ENCODE measurements at regions not wholly inside any gene's neighbourhood (a gene's known extent, or its start where the extent isn't known, plus 50 kb on each side); places are given as distances from the start of the nearest gene placed in this dataset.

DNA sequence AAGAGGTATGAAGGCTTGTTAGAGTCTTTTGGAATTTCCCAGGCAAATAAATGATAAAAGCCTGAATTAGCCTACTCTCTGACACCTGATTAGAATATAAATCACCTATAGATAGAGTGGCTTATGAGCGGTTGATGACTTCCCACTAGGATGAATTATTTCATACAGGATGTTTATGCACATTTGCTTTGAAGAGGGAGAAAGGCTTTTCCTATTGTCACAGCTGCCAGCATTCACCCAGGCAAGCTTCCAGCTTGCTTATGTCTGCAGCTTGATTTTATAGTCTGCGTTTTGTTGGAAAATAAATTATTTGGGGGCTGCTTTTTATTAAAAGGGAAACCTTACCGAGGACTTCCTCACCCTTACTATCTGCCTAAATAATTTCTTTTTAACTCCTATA, 51.3 kb upstream of the EIF2S2 start:
- Mint-ChIP-seq H3K4me3 (no peak overlapping the region), H3K9me3 (no peaks in the 10 kb centered on the region), H3K27me3 (peaks cover 2% of the 10 kb centered on the region), H3K27ac (no peak overlapping the region), H3K4me1 (no peaks in the 10 kb centered on the region), H3K36me3 (no peaks in the 10 kb centered on the region)
- no peak for DNase-seq (ENCODE audit: low spot score in 2 of 2)
- no peak for ATAC-seq (ENCODE audit: low read depth)

DNA sequence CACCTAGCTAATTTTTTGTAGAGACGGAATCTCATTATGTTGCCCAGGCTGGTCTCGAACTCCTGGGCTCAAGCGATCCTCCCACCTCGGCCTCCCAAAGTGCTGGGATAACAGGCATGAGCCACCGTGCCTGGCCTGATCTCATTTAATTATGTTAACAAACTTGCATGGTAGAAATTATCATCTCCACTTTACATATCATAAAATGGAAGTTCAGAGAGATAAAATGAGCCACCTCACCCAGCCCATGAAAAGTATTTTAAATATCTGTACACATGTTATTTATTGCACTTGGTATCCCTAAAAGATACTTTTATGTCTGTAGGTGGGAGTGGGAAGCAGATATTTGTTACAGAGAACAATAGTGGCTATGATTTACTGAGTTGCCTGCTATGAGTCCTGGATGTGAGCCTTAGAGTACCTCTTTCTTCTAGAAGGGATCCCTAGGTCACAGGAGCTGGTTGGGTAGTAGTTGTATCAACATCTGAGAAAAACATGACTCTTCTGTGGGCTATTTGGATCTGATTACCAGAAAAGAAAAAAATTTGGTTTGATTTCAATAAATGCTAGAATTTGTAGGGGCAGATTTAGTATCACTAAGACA, 52.4 kb upstream of the EIF2S2 start:
- Mint-ChIP-seq H3K9me3 (no peaks in the 10 kb centered on the region), H3K4me1 (no peaks in the 10 kb centered on the region), H3K27ac (no peak overlapping the region), H3K36me3 (no peaks in the 10 kb centered on the region), H3K27me3 (peaks cover 2% of the 10 kb centered on the region), H3K4me3 (no peak overlapping the region)
- ATAC-seq (ENCODE audit: low read depth): no peak
- no peak for DNase-seq (ENCODE audit: low spot score in 2 of 2)

GRCh38 chr20:34165018-34165619, 53.1 kb upstream of the EIF2S2 start:
- ATAC-seq (ENCODE audit: low read depth) (no peak), DNase-seq (ENCODE audit: low spot score in 2 of 2) (no peak)
- Mint-ChIP-seq H3K36me3 (no peaks in the 10 kb centered on the region), H3K9me3 (no peaks in the 10 kb centered on the region), H3K4me1 (no peaks in the 10 kb centered on the region), H3K27me3 (peaks cover 2% of the 10 kb centered on the region), H3K27ac (no peak overlapping the region), H3K4me3 (no peak overlapping the region)

- H3K36me3 Mint-ChIP-seq: no peaks in the 10 kb centered on the region
- H3K9me3 Mint-ChIP-seq: no peaks in the 10 kb centered on the region
- no peaks in the 10 kb centered on the region for H3K4me1 Mint-ChIP-seq
- H3K27ac Mint-ChIP-seq: no peak overlapping the region
- DNase-seq (ENCODE audit: low spot score in 2 of 2) (no peak), ATAC-seq (ENCODE audit: low read depth) (no peak)
- H3K27me3 Mint-ChIP-seq: peaks cover 4% of the 10 kb centered on the region
- no peak overlapping the region for H3K4me3 Mint-ChIP-seq
These were observed 59.6 kb upstream of the EIF2S2 start for GRCh38 chr20:34171640-34172039.

DNA sequence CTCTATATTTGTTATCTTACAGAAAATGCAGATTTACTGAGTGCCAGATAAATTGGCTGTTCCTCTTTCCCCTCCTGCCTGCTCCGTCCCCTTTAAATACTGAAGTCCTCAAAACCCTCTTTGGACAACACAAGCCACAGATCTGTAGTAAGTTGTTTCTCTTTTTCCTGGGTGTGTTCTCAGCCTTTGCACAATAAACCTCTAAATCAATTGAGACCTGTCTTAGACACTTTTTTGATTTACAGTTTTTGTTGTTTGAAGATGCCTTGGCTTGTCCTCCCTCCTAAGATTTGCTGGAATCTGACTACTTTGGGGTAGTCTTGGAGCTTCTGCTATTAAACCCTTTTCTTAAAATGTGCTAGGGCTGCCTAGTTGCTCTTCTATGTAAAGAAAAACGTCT, 60.9 kb upstream of the EIF2S2 start:
- no peak overlapping the region for H3K27ac Mint-ChIP-seq
- no peaks in the 10 kb centered on the region for H3K36me3 Mint-ChIP-seq
- H3K4me3 Mint-ChIP-seq: no peak overlapping the region
- DNase-seq (ENCODE audit: low spot score in 2 of 2): no peak
- H3K9me3 Mint-ChIP-seq: no peaks in the 10 kb centered on the region
- peaks cover 3% of the 10 kb centered on the region for H3K27me3 Mint-ChIP-seq
- no peak for ATAC-seq (ENCODE audit: low read depth)
- H3K4me1 Mint-ChIP-seq: no peaks in the 10 kb centered on the region

- DNase-seq (ENCODE audit: low spot score in 2 of 2): no peak
- H3K9me3 Mint-ChIP-seq: no peaks in the 10 kb centered on the region
- no peak overlapping the region for H3K27ac Mint-ChIP-seq
- H3K36me3 Mint-ChIP-seq: no peaks in the 10 kb centered on the region
- H3K4me1 Mint-ChIP-seq: no peaks in the 10 kb centered on the region
- peaks cover 5% of the 10 kb centered on the region for H3K27me3 Mint-ChIP-seq
- no peak for ATAC-seq (ENCODE audit: low read depth)
- H3K4me3 Mint-ChIP-seq: no peak overlapping the region
These were observed 63.0 kb upstream of the EIF2S2 start for GRCh38 chr20:34175079-34175478.

DNA sequence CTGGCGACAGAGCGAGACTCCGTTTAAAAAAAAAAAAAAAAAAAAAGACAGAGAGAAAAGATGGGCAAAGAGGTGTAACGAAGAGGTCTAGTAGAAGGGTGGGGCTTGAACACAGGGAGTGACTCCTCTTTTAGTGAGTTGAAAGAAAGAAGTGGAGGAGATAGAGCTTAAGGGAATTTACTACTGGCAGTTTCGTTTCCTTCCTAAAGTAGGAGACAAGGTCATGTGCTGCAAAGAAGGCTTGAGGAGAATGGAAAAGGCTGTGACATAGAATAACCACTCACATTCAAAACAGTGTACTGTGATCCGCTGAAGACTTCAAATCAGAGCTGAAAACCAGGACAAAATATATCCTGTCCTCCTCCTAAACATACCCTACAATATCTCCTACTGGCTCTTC, 63.8 kb upstream of the EIF2S2 start:
- Mint-ChIP-seq H3K4me1 (no peaks in the 10 kb centered on the region), H3K27ac (no peak overlapping the region), H3K36me3 (no peaks in the 10 kb centered on the region), H3K4me3 (no peak overlapping the region), H3K9me3 (no peaks in the 10 kb centered on the region), H3K27me3 (peaks cover 2% of the 10 kb centered on the region)
- ATAC-seq (ENCODE audit: low read depth) (no peak), DNase-seq (ENCODE audit: low spot score in 2 of 2) (no peak)

GRCh38 chr20:34177052-34177451, 64.2 kb upstream of the ASIP start:
- H3K4me1 Mint-ChIP-seq: no peaks in the 10 kb centered on the region
- H3K27me3 Mint-ChIP-seq: peaks cover 2% of the 10 kb centered on the region
- ATAC-seq (ENCODE audit: low read depth) (no peak), DNase-seq (ENCODE audit: low spot score in 2 of 2) (no peak)
- H3K27ac Mint-ChIP-seq: no peak overlapping the region
- H3K36me3 Mint-ChIP-seq: no peaks in the 10 kb centered on the region
- H3K9me3 Mint-ChIP-seq: no peaks in the 10 kb centered on the region
- H3K4me3 Mint-ChIP-seq: no peak overlapping the region

DNA sequence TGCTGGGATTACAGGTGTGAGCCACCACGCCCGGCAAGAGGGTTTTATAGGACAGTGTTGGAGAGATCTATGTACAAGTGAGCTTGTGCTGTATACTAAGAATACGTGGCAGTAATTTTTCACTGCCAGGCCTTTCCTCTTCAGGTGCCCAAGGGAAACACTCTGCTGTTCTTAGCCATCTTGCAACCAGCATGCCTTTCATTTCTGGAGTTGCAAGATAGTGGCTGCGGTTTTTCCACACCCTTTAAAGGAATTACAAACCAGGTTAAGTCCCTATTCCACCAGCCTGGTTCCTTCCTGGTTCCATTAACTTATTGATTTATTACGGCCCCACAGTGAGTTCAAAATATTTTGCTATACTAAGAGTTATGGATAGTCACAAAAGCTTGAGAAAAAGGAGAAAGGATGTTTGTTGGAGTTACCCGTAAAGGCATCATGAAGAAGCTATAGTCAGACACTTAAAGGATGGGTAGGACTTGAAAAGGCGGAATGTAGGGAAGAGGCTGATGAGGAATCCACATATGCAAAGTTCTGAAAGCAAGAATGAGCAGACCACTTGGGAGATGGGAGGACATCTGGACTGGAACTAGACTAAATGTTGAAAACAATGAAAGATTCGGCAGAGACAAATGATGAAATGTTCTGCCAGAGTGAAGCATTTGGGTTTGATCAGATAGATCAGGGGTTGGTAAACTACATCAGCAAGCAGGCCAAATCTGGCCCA, 61.4 kb upstream of the ASIP start:
- Mint-ChIP-seq H3K4me3 (no peak overlapping the region), H3K9me3 (no peaks in the 10 kb centered on the region)
- ATAC-seq (ENCODE audit: low read depth): no peak

GRCh38 chr20:34180460-34181120, 60.6 kb upstream of the ASIP start:
- Mint-ChIP-seq H3K27ac (no peak overlapping the region), H3K9me3 (no peaks in the 10 kb centered on the region), H3K4me3 (no peak overlapping the region), H3K4me1 (peaks cover 4% of the 10 kb centered on the region), H3K27me3 (peaks cover 2% of the 10 kb centered on the region), H3K36me3 (no peaks in the 10 kb centered on the region)
- ATAC-seq (ENCODE audit: low read depth): no peak
- no peak for DNase-seq (ENCODE audit: low spot score in 2 of 2)

More for the DNA sequence above, 61.4 kb upstream of the ASIP start:
- no peaks in the 10 kb centered on the region for H3K36me3 Mint-ChIP-seq
- peaks cover 2% of the 10 kb centered on the region for H3K27me3 Mint-ChIP-seq
- no peaks in the 10 kb centered on the region for H3K4me1 Mint-ChIP-seq
- DNase-seq (ENCODE audit: low spot score in 2 of 2): no peak
- no peak overlapping the region for H3K27ac Mint-ChIP-seq

- ATAC-seq (ENCODE audit: low read depth) (no peak), DNase-seq (ENCODE audit: low spot score in 2 of 2) (no peak)
- no peak overlapping the region for H3K27ac Mint-ChIP-seq
- peaks cover 2% of the 10 kb centered on the region for H3K27me3 Mint-ChIP-seq
- no peaks in the 10 kb centered on the region for H3K9me3 Mint-ChIP-seq
- H3K4me1 Mint-ChIP-seq: peaks cover 6% of the 10 kb centered on the region
- H3K4me3 Mint-ChIP-seq: no peak overlapping the region
- H3K36me3 Mint-ChIP-seq: no peaks in the 10 kb centered on the region
These were observed 59.7 kb upstream of the ASIP start for GRCh38 chr20:34181484-34181883.

DNA sequence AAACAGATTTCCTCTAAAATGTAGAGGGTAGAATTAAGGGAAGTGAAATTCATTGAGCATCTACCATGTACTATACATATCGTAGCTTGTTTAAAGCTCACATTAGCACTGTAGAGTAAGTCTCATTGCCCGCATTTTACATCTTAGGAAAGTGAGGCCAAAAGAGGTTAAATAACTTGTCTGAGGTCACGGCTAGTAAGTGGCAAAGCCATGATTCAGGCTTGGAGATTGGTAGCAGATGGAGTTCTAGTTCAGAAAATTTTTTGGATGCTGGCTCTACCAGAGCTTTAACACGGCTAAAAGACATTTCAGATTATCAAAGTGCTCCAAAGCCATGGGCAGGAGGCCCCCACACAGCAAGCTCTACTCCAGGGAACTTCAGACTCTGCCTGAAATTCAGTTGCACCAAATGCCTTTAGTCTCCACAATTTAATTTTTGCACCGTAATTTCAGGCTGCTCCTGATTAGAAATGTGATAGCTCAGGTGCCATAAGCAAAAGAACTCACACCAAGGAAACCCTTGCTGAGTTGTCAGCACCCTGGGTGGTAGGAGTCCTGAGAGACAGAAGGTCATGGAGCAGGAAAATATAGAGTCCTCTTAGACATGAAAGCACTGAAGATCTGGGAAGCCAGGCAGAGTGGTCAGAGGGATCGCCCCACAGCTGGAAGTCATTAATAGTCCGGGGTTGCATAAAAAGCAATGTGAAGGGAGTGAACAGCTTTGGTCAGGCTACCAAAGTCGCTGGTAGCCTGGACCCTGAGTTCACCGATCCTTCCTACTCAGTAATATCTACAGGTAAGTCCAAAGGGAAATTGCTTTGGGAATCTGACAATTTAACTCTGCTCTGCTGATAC, 55.2 kb upstream of the ASIP start:
- H3K36me3 Mint-ChIP-seq: no peaks in the 10 kb centered on the region
- no peak overlapping the region for H3K27ac Mint-ChIP-seq
- no peaks in the 10 kb centered on the region for H3K9me3 Mint-ChIP-seq
- peak; percentile 66 for ATAC-seq (ENCODE audit: low read depth)
- H3K4me1 Mint-ChIP-seq: peaks cover 6% of the 10 kb centered on the region
- peaks cover 2% of the 10 kb centered on the region for H3K27me3 Mint-ChIP-seq
- no peak for DNase-seq (ENCODE audit: low spot score in 2 of 2)
- no peak overlapping the region for H3K4me3 Mint-ChIP-seq

DNA sequence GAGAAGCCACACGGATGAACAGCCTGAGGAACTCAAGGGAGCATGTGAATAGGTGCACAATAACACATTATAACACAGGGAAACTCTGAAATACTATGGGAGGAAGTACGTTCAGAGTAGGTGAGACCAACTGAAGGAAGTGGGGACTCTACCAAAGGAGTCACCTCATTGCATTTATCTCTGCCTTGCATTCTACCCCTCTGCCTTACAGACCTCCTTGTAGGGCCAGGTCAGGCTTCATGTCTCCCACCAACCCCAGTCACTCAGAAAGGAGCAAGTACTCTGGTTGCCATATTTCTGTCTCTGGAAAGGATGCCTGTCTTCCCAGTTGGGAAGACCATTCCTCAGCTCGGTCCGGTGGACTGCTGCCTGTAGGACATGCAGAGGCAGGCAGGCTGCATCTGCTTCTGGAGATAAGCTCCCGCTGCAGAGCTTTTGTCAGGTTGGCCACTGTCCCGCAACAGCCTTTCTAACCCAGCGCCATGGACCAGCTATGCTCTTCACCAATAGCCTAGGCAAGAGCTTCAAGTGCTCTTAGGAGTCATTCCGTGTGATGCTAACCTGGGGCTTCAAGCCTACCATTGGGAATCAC, 51.6 kb upstream of the ASIP start:
- no peaks in the 10 kb centered on the region for H3K36me3 Mint-ChIP-seq
- H3K4me1 Mint-ChIP-seq: peaks cover 6% of the 10 kb centered on the region
- H3K9me3 Mint-ChIP-seq: no peaks in the 10 kb centered on the region
- peaks cover 6% of the 10 kb centered on the region for H3K27me3 Mint-ChIP-seq
- no peak for DNase-seq (ENCODE audit: low spot score in 2 of 2)
- H3K4me3 Mint-ChIP-seq: no peak overlapping the region
- H3K27ac Mint-ChIP-seq: no peak overlapping the region
- ATAC-seq (ENCODE audit: low read depth): no peak

Data from memory B cell (primary cell).